Fibroblast of the aortic adventitia (primary cell): ENCODE measurements at regions not wholly inside any gene's neighbourhood (a gene's known extent, or its start where the extent isn't known, plus 50 kb on each side); places are given as distances from the start of the nearest gene placed in this dataset.

Source experiments
- DNase-seq: peaks from one replicate; pipeline ENCODE4 v3.0.0-alpha.2; 2010; ENCODE audit warnings: low read depth
- H3K4me3 ChIP-seq: 2 replicates; pipeline ENCODE4 v1.5.1; 2011; ENCODE audit warnings: low read depth, mild to moderate bottlenecking, control low read depth, low read length, moderate library complexity
- CTCF ChIP-seq: IDR thresholded peaks from 2 replicates; pipeline ENCODE4 v1.5.1; 2011; ENCODE audit warnings: mild to moderate bottlenecking, low read length, control low read depth, inconsistent platforms; ENCODE audit not compliant: insufficient read depth

- no peak for TF ChIP-seq CTCF
- no peak for DNase-seq
- no peak overlapping the region for H3K4me3 ChIP-seq
These were observed 146.6 kb upstream of the RFX3 start for GRCh38 chr9:3672399-3672798.

GRCh38 chr9:3664044-3664443 is 138.2 kb upstream of the RFX3 start:
- no peak for DNase-seq
- H3K4me3 ChIP-seq = no peak overlapping the region
- TF ChIP-seq CTCF = no peak

GRCh38 chr9:3662671-3663070 is 136.9 kb upstream of the RFX3 start:
- TF ChIP-seq CTCF = no peak
- no peak for DNase-seq
- H3K4me3 ChIP-seq = no peak overlapping the region

- DNase-seq = peak; percentile 6
- TF ChIP-seq CTCF = no peak
These were observed 135.1 kb upstream of the RFX3 start for GRCh38 chr9:3660936-3661335.

GRCh38 chr9:3659647-3660046 is 133.8 kb upstream of the RFX3 start:
- no peak for TF ChIP-seq CTCF
- no peak overlapping the region for H3K4me3 ChIP-seq
- DNase-seq = no peak

More at GRCh38 chr9:3660936-3661335, 135.1 kb upstream of the RFX3 start:
- H3K4me3 ChIP-seq = no peak overlapping the region

- TF ChIP-seq CTCF = no peak
- H3K4me3 ChIP-seq = no peak overlapping the region
These were observed 133.2 kb upstream of the RFX3 start for GRCh38 chr9:3658964-3659363.

GRCh38 chr9:3656224-3656623 is 130.4 kb upstream of the RFX3 start:
- no peak overlapping the region for H3K4me3 ChIP-seq
- TF ChIP-seq CTCF = no peak
- DNase-seq = no peak

More at GRCh38 chr9:3658964-3659363, 133.2 kb upstream of the RFX3 start:
- DNase-seq = no peak
